ENCODE measurements at regions not wholly inside any gene's neighbourhood (a gene's known extent, or its start where the extent isn't known, plus 50 kb on each side); places are given as distances from the start of the nearest gene placed in this dataset.

DNA sequence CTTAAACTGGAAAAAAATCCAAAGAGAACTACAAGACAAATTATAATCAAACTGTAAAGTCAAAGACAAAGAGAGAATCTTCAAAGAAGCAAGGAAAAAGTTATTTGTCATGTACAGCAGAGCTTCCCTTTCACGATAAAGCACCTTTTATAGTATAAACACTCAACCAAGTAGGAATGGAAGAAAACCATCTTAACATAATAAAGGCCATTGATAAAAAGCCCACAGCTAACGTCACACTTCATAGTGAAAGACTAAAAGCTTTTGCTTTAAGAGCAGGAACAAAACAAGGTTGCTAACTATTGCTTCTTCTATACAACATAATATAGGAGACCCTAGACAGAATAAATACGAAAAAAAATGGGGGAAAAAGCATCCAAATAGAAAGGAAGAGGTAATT lies 595.7 kb upstream of the POU3F4 start:
- H3K4me3 ChIP-seq (ENCODE audit: low read depth, low read length) = no peak overlapping the region
- no peaks in the 10 kb centered on the region for H3K36me3 ChIP-seq (ENCODE audit: control insufficient read depth, insufficient read depth, low read length)
- peaks cover 29% of the 10 kb centered on the region for H3K9me3 ChIP-seq (ENCODE audit: control insufficient read depth, insufficient read depth, low read length)
- H3K27ac ChIP-seq (ENCODE audit: low read depth, low read length) = peak overlapping the region; percentile 17
- no peak overlapping the region for H3K9ac ChIP-seq (ENCODE audit: low read depth, low read length)
- H3K27me3 ChIP-seq (ENCODE audit: control insufficient read depth, insufficient read depth, low read length) = no peaks in the 10 kb centered on the region
- H3K4me1 ChIP-seq (ENCODE audit: control insufficient read depth, insufficient read depth, low read length) = no peaks in the 10 kb centered on the region

DNA sequence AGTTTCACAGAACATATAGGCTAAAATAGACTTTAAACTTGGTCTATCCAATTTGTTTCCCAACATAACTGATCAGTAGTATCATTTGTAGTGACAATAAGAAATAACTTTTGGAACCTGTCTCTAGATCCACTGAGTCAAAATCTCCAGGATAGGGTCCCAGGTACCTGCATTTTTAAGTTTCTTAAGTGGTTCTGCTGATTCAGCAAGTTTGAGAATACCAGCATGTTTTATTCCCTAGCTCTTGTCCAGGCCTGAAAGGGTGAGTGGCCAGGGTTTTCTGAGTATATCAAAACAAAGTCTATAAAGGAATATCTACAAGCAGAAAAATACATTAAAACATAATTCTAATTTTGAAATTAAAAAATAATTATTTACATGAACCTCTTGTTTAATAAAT lies 573.1 kb upstream of the POU3F4 start:
- no peaks in the 10 kb centered on the region for H3K36me3 ChIP-seq (ENCODE audit: control insufficient read depth, insufficient read depth, low read length)
- no peaks in the 10 kb centered on the region for H3K27me3 ChIP-seq (ENCODE audit: control insufficient read depth, insufficient read depth, low read length)
- H3K9me3 ChIP-seq (ENCODE audit: control insufficient read depth, insufficient read depth, low read length) = peaks cover 53% of the 10 kb centered on the region
- no peak overlapping the region for H3K9ac ChIP-seq (ENCODE audit: low read depth, low read length)
- no peak overlapping the region for H3K27ac ChIP-seq (ENCODE audit: low read depth, low read length)
- no peak overlapping the region for H3K4me3 ChIP-seq (ENCODE audit: low read depth, low read length)
- no peaks in the 10 kb centered on the region for H3K4me1 ChIP-seq (ENCODE audit: control insufficient read depth, insufficient read depth, low read length)

DNA sequence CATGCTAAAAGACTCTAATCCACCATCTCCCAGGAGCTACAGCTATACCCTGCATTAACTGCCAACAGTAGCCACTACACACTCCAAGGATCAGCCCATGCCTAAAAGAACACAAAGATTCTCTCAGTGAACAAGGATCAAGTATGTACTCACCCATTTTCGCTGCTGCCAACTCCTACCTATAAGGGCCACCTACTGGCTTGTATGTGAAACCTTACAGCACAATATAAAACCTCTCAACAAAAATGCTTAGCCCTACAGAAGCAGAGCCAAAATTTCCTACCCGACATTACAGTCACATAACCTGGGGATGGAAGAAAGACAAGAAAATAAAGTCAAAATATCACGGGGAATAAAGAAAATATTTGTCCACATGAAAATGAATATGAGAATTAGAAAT lies 562.8 kb upstream of the POU3F4 start:
- Histone ChIP-seq H3K36me3 (ENCODE audit: control insufficient read depth, insufficient read depth, low read length) (no peaks in the 10 kb centered on the region), H3K27ac (ENCODE audit: low read depth, low read length) (no peak overlapping the region), H3K4me1 (ENCODE audit: control insufficient read depth, insufficient read depth, low read length) (no peaks in the 10 kb centered on the region), H3K27me3 (ENCODE audit: control insufficient read depth, insufficient read depth, low read length) (no peaks in the 10 kb centered on the region), H3K4me3 (ENCODE audit: low read depth, low read length) (no peak overlapping the region), H3K9ac (ENCODE audit: low read depth, low read length) (no peak overlapping the region), H3K9me3 (ENCODE audit: control insufficient read depth, insufficient read depth, low read length) (peaks cover 16% of the 10 kb centered on the region; the same call in 1 of the 2 replicates)

DNA sequence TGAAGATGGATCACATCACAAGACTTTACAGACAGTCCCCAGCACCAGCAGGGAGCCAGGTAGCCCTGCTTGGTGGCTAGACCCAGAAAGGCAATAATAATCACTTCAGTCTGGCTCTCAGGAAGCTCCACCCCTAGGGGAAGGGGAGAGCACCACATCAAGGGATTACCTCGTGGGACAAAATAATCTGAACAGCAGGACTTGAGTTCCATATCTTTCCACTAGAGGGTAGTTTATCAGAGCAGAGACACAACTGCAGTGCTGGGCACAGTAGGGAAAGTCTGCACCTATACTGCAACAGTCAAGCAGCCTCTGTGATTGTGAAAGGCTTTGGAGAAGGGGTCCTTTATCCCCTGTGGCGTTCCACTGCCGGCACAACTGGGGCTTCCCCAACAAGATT lies 547.0 kb upstream of the POU3F4 start:
- Histone ChIP-seq H3K4me3 (ENCODE audit: low read depth, low read length) (no peak overlapping the region), H3K27ac (ENCODE audit: low read depth, low read length) (no peak overlapping the region), H3K9me3 (ENCODE audit: control insufficient read depth, insufficient read depth, low read length) (peaks cover 31% of the 10 kb centered on the region), H3K4me1 (ENCODE audit: control insufficient read depth, insufficient read depth, low read length) (no peaks in the 10 kb centered on the region), H3K9ac (ENCODE audit: low read depth, low read length) (no peak overlapping the region), H3K27me3 (ENCODE audit: control insufficient read depth, insufficient read depth, low read length) (no peaks in the 10 kb centered on the region), H3K36me3 (ENCODE audit: control insufficient read depth, insufficient read depth, low read length) (no peaks in the 10 kb centered on the region)

DNA sequence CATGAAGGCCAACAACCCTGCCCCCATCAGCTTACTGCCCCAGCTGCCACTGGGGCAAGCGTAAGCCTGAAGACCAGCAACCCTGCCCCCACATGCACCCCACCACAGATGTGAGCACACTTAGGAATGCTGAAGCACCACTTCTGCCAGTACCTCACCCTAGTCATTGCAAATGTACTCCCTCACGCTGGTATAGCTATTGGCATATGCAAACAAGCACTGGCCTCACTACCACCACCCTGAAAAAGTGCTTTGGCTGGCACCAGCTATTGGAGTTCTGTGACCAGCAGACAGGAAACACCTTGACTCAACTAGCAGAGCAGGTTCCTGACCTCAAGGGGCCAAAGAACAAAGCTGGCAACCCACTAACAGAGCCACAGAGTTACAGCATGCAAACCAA lies 534.4 kb upstream of the POU3F4 start:
- peaks cover 4% of the 10 kb centered on the region; the same call in 1 of the 2 replicates for H3K4me1 ChIP-seq (ENCODE audit: control insufficient read depth, insufficient read depth, low read length)
- H3K27me3 ChIP-seq (ENCODE audit: control insufficient read depth, insufficient read depth, low read length) = no peaks in the 10 kb centered on the region
- no peak overlapping the region for H3K4me3 ChIP-seq (ENCODE audit: low read depth, low read length)
- no peak overlapping the region for H3K9ac ChIP-seq (ENCODE audit: low read depth, low read length)
- peaks cover 41% of the 10 kb centered on the region for H3K9me3 ChIP-seq (ENCODE audit: control insufficient read depth, insufficient read depth, low read length)
- H3K36me3 ChIP-seq (ENCODE audit: control insufficient read depth, insufficient read depth, low read length) = no peaks in the 10 kb centered on the region
- H3K27ac ChIP-seq (ENCODE audit: low read depth, low read length) = no peak overlapping the region

DNA sequence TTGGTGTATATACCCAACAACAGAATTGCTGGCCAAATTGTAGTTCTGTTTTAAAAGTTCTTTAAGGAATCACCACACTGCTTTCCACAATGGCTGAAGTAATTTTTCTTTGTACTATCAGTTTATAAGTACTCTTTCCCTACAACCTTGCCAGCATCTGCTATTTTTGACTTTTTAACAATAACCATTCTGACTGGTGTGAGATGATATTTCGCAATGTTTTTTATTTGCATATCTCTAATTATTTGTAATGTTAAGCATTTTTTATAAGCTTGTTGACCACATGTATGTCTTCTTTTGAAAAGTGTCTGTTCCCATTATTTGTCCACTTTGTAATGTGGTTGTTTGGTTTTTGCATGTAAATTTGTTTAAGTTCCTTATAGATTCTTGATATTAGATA lies 509.9 kb upstream of the POU3F4 start:
- Histone ChIP-seq H3K4me3 (ENCODE audit: low read depth, low read length) (no peak overlapping the region), H3K36me3 (ENCODE audit: control insufficient read depth, insufficient read depth, low read length) (no peaks in the 10 kb centered on the region), H3K9me3 (ENCODE audit: control insufficient read depth, insufficient read depth, low read length) (peaks cover 42% of the 10 kb centered on the region), H3K27ac (ENCODE audit: low read depth, low read length) (no peak overlapping the region), H3K4me1 (ENCODE audit: control insufficient read depth, insufficient read depth, low read length) (no peaks in the 10 kb centered on the region), H3K27me3 (ENCODE audit: control insufficient read depth, insufficient read depth, low read length) (no peaks in the 10 kb centered on the region), H3K9ac (ENCODE audit: low read depth, low read length) (no peak overlapping the region)

DNA sequence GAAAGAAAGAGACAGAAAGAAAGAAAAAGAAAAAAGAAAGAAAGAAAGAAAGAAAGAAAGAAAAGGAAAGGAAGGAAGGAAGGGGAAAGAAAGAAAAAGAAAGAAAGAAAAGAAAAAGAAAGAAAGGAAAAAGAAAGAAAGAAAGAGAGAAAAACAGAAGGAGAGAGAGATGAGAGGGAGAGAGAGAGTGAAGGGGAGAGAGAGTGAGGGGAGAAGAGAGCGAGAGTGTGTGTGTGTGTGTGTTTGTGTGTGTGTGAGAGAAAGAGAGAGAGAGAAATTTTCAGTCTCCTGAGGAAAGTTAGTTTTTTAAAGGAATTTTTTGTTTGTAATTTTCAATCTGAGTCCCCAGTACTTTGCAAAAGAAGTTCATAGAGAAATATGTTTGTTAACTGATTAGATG lies 504.1 kb upstream of the POU3F4 start:
- no peaks in the 10 kb centered on the region for H3K27me3 ChIP-seq (ENCODE audit: control insufficient read depth, insufficient read depth, low read length)
- H3K4me3 ChIP-seq (ENCODE audit: low read depth, low read length) = no peak overlapping the region
- H3K36me3 ChIP-seq (ENCODE audit: control insufficient read depth, insufficient read depth, low read length) = no peaks in the 10 kb centered on the region
- H3K27ac ChIP-seq (ENCODE audit: low read depth, low read length) = no peak overlapping the region
- H3K9ac ChIP-seq (ENCODE audit: low read depth, low read length) = no peak overlapping the region
- peaks cover 39% of the 10 kb centered on the region for H3K9me3 ChIP-seq (ENCODE audit: control insufficient read depth, insufficient read depth, low read length)
- no peaks in the 10 kb centered on the region for H3K4me1 ChIP-seq (ENCODE audit: control insufficient read depth, insufficient read depth, low read length)

DNA sequence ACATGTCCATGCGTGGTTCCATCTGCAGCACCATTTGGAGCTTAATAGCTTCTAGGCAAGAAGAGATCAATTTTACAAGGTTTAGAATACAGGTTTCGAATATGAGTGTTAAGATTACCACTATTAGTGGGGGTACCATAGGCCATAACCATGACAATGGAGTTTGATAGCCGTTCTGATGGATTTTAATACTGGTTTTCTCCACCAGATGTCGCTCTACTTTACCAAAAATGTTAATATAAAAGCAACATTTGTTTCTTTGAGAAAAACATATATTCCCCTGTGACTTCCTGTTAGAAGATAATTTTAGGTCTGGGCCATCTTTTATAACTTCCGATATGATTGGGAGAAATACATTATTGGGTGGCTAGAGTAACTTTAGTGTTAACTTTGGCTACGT lies 499.7 kb upstream of the POU3F4 start:
- H3K4me3 ChIP-seq (ENCODE audit: low read depth, low read length) = no peak overlapping the region
- H3K9me3 ChIP-seq (ENCODE audit: control insufficient read depth, insufficient read depth, low read length) = peaks cover 38% of the 10 kb centered on the region
- no peaks in the 10 kb centered on the region for H3K36me3 ChIP-seq (ENCODE audit: control insufficient read depth, insufficient read depth, low read length)
- H3K27me3 ChIP-seq (ENCODE audit: control insufficient read depth, insufficient read depth, low read length) = no peaks in the 10 kb centered on the region
- H3K4me1 ChIP-seq (ENCODE audit: control insufficient read depth, insufficient read depth, low read length) = no peaks in the 10 kb centered on the region
- H3K27ac ChIP-seq (ENCODE audit: low read depth, low read length) = no peak overlapping the region
- no peak overlapping the region for H3K9ac ChIP-seq (ENCODE audit: low read depth, low read length)

DNA sequence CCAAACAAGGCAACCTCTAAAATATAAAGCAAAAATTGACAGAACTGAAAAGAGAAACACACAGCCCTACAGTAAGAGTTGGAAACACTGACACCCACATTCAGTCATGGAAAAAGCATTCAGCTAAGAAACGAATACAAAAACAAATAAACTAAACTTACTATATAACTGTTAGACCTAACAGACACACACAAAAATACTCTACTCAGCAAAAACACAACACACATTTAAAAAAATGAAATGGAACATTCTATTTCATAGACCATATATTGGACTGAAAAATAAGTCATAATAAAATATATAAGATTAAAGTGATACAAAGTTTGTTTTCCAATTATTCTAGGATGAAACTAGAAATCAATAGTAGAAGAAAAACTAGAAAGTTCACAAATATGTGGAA lies 488.8 kb upstream of the POU3F4 start:
- H3K9ac ChIP-seq (ENCODE audit: low read depth, low read length) = no peak overlapping the region
- H3K4me3 ChIP-seq (ENCODE audit: low read depth, low read length) = no peak overlapping the region
- H3K4me1 ChIP-seq (ENCODE audit: control insufficient read depth, insufficient read depth, low read length) = no peaks in the 10 kb centered on the region
- no peaks in the 10 kb centered on the region for H3K27me3 ChIP-seq (ENCODE audit: control insufficient read depth, insufficient read depth, low read length)
- no peaks in the 10 kb centered on the region for H3K36me3 ChIP-seq (ENCODE audit: control insufficient read depth, insufficient read depth, low read length)
- no peak overlapping the region for H3K27ac ChIP-seq (ENCODE audit: low read depth, low read length)
- peaks cover 50% of the 10 kb centered on the region for H3K9me3 ChIP-seq (ENCODE audit: control insufficient read depth, insufficient read depth, low read length)

DNA sequence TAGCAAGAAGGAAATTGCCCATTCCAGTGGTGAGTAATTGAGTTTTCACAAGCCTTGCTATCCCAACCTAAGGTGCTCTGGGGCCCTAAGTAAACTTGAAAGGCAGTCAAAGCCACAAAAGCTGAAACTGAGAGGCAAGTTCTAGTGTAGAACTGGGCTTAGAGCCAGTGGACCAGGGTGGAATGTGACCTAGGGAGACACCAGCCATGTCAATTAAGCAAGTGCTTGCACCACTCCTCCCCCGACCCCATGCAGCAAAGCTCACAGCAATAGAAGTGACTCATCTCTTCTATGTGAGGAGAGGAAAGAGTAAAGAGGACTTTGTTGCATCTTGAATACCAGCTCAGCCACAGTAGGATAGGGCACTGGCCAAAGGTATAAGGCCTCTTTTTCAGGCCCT lies 486.1 kb upstream of the POU3F4 start:
- no peaks in the 10 kb centered on the region for H3K4me1 ChIP-seq (ENCODE audit: control insufficient read depth, insufficient read depth, low read length)
- no peak overlapping the region for H3K27ac ChIP-seq (ENCODE audit: low read depth, low read length)
- H3K27me3 ChIP-seq (ENCODE audit: control insufficient read depth, insufficient read depth, low read length) = no peaks in the 10 kb centered on the region
- H3K9ac ChIP-seq (ENCODE audit: low read depth, low read length) = no peak overlapping the region
- no peak overlapping the region for H3K4me3 ChIP-seq (ENCODE audit: low read depth, low read length)
- H3K9me3 ChIP-seq (ENCODE audit: control insufficient read depth, insufficient read depth, low read length) = peaks cover 51% of the 10 kb centered on the region
- no peaks in the 10 kb centered on the region for H3K36me3 ChIP-seq (ENCODE audit: control insufficient read depth, insufficient read depth, low read length)

Data from HUES48 (cell line).